AG04450 (cell line): ENCODE measurements at regions not wholly inside any gene's neighbourhood (a gene's known extent, or its start where the extent isn't known, plus 50 kb on each side); places are given as distances from the start of the nearest gene placed in this dataset.

Experiments
- CTCF ChIA-PET: fragments of 300-600, 350-600 bp; formaldehyde crosslinking; extraction: SDS; loops from one replicate; lab custom pipeline; 2022; ENCODE audit warnings: antibody characterized with exemption, inconsistent platforms; lab: Charles Lee
- POLR2A ChIA-PET: fragments of 350-600 bp; formaldehyde crosslinking; extraction: SDS; loops from one replicate; lab custom pipeline; 2021; ENCODE audit warnings: antibody characterized with exemption, inconsistent platforms; lab: Yijun Ruan, JAX
- DNase-seq: peaks from one replicate; pipeline ENCODE4 v3.0.0-alpha.2; 2011; ENCODE audit warnings: low read depth, low spot score
- H3K27ac ChIP-seq: one replicate; pipeline ENCODE4 v1.5.1; 2012; ENCODE audit warnings: low read depth, low read length, control low read depth
- H3K27me3 ChIP-seq: one replicate; pipeline ENCODE4 v1.6.0; 2012; ENCODE audit warnings: low read length; ENCODE audit not compliant: control insufficient read depth, insufficient read depth
- H3K4me3 ChIP-seq: 2 replicates; pipeline ENCODE4 v1.5.1; 2011; ENCODE audit warnings: mild to moderate bottlenecking, low read depth, low read length, control low read depth
- H3K9me3 ChIP-seq: 2 replicates; pipeline ENCODE4 v1.5.1; 2012; ENCODE audit warnings: low read length; ENCODE audit not compliant: control insufficient read depth, insufficient read depth
- TF ChIP-seq, protein P1 (sequence below): IDR thresholded peaks from 2 replicates; pipeline ENCODE4 v1.5.1; 2011; ENCODE audit warnings: low read depth, low read length, control low read depth, inconsistent platforms

GRCh38 chr20:1792274-1792673 is 102.9 kb upstream of the SIRPA start:
- H3K9me3 ChIP-seq, result no peaks in the 10 kb centered on the region
- peaks cover 25% of the 10 kb centered on the region for H3K27me3 ChIP-seq
- ChIA-PET POLR2A (no interaction called here), CTCF (interaction anchor here (1.5 to 4.3 kb wide), 3 partner anchors 10 to 29 kb away, joined by 3 to 46 read pairs (median 4); no protein-coding TSS in a partner anchor)
- TF ChIP-seq, protein P1, sequence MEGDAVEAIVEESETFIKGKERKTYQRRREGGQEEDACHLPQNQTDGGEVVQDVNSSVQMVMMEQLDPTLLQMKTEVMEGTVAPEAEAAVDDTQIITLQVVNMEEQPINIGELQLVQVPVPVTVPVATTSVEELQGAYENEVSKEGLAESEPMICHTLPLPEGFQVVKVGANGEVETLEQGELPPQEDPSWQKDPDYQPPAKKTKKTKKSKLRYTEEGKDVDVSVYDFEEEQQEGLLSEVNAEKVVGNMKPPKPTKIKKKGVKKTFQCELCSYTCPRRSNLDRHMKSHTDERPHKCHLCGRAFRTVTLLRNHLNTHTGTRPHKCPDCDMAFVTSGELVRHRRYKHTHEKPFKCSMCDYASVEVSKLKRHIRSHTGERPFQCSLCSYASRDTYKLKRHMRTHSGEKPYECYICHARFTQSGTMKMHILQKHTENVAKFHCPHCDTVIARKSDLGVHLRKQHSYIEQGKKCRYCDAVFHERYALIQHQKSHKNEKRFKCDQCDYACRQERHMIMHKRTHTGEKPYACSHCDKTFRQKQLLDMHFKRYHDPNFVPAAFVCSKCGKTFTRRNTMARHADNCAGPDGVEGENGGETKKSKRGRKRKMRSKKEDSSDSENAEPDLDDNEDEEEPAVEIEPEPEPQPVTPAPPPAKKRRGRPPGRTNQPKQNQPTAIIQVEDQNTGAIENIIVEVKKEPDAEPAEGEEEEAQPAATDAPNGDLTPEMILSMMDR, result no peak
- H3K27ac ChIP-seq, result no peak overlapping the region
- no peak overlapping the region for H3K4me3 ChIP-seq
- DNase-seq, result no peak

DNA sequence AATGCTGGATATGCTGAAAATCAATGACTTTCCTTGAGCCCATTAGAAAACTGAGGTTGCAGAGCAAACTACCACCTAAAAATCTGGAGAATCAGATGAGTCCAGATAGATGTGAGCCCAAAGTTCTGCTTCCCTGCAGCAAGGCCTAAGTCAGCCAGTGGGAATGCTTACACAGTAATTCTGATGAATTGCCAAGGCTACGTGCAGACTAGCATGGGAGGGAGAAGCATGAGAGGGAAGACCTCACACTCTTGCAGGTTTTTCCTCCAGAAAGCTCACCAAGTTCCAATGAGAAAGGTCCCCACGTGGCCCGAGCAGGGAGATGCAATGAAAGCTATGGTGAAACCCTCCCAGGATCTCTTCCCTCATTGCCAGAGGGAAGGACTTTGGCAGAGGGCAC is 104.8 kb upstream of the SIRPA start:
- Histone ChIP-seq H3K27me3 (peaks cover 43% of the 10 kb centered on the region), H3K9me3 (no peaks in the 10 kb centered on the region), H3K4me3 (no peak overlapping the region), H3K27ac (no peak overlapping the region)
- TF ChIP-seq, protein P1, result no peak
- DNase-seq, result no peak
- POLR2A ChIA-PET, result no interaction called here
- CTCF ChIA-PET, result interaction anchor here (1.4 to 2.1 kb wide), 3 partner anchors 10 to 13 kb away, joined by 5 to 19 read pairs (median 7); no protein-coding TSS in a partner anchor

DNA sequence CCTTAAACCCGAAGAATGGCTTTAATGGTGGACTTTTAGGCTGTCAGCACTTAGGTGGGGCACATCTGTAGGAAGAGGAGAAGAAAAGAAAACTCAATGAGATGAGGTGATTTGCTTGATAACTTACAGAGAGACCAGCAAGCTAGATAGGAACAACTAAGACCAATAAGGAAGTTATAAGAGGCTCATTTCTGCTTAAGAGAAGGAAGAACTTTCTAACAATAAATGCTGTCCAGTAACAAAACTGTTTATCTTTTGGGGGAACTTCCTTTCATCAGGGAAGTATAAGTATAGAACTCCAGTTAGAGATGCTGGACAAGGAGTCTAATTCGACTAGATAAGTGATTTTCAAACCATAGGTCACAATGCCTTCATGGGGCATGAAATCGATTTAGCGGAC is 107.2 kb upstream of the SIRPA start:
- POLR2A ChIA-PET, result no interaction called here
- Histone ChIP-seq H3K4me3 (no peak overlapping the region), H3K27ac (no peak overlapping the region), H3K27me3 (peaks cover 50% of the 10 kb centered on the region), H3K9me3 (no peaks in the 10 kb centered on the region)
- DNase-seq, result no peak
- CTCF ChIA-PET, result interaction anchor here (1.1 kb wide), 1 partner anchor 23 kb away, joined by 3 read pairs; no protein-coding TSS in a partner anchor
- TF ChIP-seq, protein P1, result no peak

DNA sequence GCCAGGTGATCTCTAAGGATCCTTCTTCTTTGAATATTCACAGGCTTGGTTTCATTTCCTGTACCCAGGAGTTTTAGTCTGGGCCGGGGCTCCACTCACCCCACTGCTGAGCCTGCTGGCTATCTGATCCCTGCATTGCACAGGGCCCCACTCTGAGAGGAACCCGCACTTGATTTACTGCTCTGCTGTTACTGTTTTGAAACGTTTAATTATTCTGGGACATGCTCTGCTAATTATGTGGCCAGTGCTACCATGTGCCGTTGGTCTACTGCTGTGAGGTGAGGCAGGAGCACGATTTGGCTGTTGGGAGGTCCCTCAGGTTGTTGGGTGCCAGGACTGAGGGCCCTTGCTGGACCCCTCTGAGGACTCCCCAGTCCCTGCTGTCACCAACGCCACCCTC is 108.7 kb upstream of the SIRPA start:
- POLR2A ChIA-PET, result no interaction called here
- H3K9me3 ChIP-seq, result no peaks in the 10 kb centered on the region
- H3K27ac ChIP-seq, result no peak overlapping the region
- TF ChIP-seq, protein P1, result no peak
- H3K4me3 ChIP-seq, result no peak overlapping the region
- peaks cover 50% of the 10 kb centered on the region for H3K27me3 ChIP-seq
- no peak for DNase-seq
- CTCF ChIA-PET, result interaction anchor here (2.3 kb wide), 1 partner anchor 9 kb away, joined by 18 read pairs; no protein-coding TSS in a partner anchor

DNA sequence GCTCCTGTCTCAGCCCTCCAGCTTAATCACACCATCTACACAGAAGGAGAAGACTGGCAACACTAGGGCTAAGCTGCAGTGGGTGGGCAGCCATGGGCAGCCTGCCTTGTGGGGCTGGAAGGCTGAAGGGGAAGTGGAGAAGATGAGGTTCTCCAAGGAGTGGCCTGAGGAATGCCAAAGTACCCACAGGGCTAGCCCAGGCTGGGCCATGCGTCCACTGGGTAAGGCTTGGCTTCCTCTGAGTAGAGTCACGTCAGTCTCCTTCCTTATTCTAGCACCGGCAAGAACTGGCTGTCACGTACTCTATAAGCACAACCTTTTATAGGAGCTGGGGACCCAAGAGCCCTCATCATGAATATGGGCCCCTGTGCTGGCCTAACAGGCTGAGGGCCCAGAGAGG is 110.6 kb upstream of the SIRPA start:
- TF ChIP-seq, protein P1, result no peak
- peaks cover 50% of the 10 kb centered on the region for H3K27me3 ChIP-seq
- H3K4me3 ChIP-seq, result no peak overlapping the region
- H3K9me3 ChIP-seq, result no peaks in the 10 kb centered on the region
- ChIA-PET POLR2A (no interaction called here), CTCF (no interaction called here)
- no peak overlapping the region for H3K27ac ChIP-seq
- DNase-seq, result no peak
